ENCODE measurements at regions not wholly inside any gene's neighbourhood (a gene's known extent, or its start where the extent isn't known, plus 50 kb on each side); places are given as distances from the start of the nearest gene placed in this dataset.

GRCh38 chr2:10499911-10500521 lies 51.9 kb upstream of the ODC1 start:
- no peaks in the 10 kb centered on the region for H3K9me1 ChIP-seq (replicated peaks; ENCODE audit: control insufficient read depth, extremely low read depth, insufficient read depth, low read length)
- H2AFZ ChIP-seq (ENCODE audit: low read depth, low read length) = no peak overlapping the region
- H3K27me3 ChIP-seq (ENCODE audit: control insufficient read depth in 2 of 2, insufficient read depth in 2 of 2, low read length in 2 of 2) = no peaks in the 10 kb centered on the region
- H3K9me3 ChIP-seq (replicated peaks; ENCODE audit: control insufficient read depth, insufficient read depth, low read length) = no peaks in the 10 kb centered on the region
- DNase-seq (ENCODE audit: low read depth, low spot score) = no peak
- no TSS peak for BruUV-seq (replicated peaks)
- FAIRE-seq = no peak
- H3K4me3 ChIP-seq (replicated peaks in 1 of 3; ENCODE audit: insufficient read depth in 1 of 3, low read depth in 1 of 3, low read length in 3 of 3) = no peak overlapping the region
- no peak overlapping the region for H3K27ac ChIP-seq (ENCODE audit: insufficient read depth, low read depth, low read length)
- intact Hi-C loops (cut with micrococcal nuclease) (no loop called here), dilution Hi-C loops (cut with MboI; ENCODE audit: extremely low pct_ligation_motif_present, low sequenced_read_pairs) (no loop called here)
- POLR2A ChIA-PET = no interaction called here
- H3K4me1 ChIP-seq (ENCODE audit: control insufficient read depth, extremely low read depth, insufficient read depth, low read length) = no peaks in the 10 kb centered on the region
- H4K20me1 ChIP-seq (replicated peaks; ENCODE audit: control insufficient read depth, extremely low read depth, insufficient read depth, low read length) = no peaks in the 10 kb centered on the region
- H3K9ac ChIP-seq (replicated peaks; ENCODE audit: extremely low read depth, insufficient read depth, low read length) = no peak overlapping the region
- no peaks in the 10 kb centered on the region for H3K79me2 ChIP-seq (ENCODE audit: control insufficient read depth, insufficient read depth, low read length)
- H3K36me3 ChIP-seq (ENCODE audit: control insufficient read depth in 2 of 2, extremely low read depth in 1 of 2, insufficient read depth in 2 of 2, low read length in 2 of 2) = no peaks in the 10 kb centered on the region
- no peak for TF ChIP-seq EZH2 (IDR thresholded peaks at IDR 0.05; ENCODE audit: borderline replicate concordance, low read depth, low read length, severe bottlenecking)
- TF ChIP-seq POLR2AphosphoS5 (IDR thresholded peaks at IDR 0.05; ENCODE audit: insufficient read depth, low read depth, low read length) = no peak
- no peak for TF ChIP-seq JUN (IDR thresholded peaks at IDR 0.05; ENCODE audit: borderline replicate concordance, insufficient read depth, insufficient read length, low read depth)
- CTCF ChIA-PET = interaction anchor here (0.7 to 1.2 kb wide), 3 partner anchors 11 to 403 kb away, joined by 3 to 4 read pairs (median 3); partner anchors contain the start of gene ODC1
- H3K4me2 ChIP-seq (ENCODE audit: insufficient read depth, low read length) = no peak overlapping the region

GRCh38 chr2:10499275-10499907 lies 51.3 kb upstream of the ODC1 start:
- dilution Hi-C loops (cut with MboI; ENCODE audit: extremely low pct_ligation_motif_present, low sequenced_read_pairs) = no loop called here
- Histone ChIP-seq H3K4me3 (replicated peaks in 1 of 3; ENCODE audit: insufficient read depth in 1 of 3, low read depth in 1 of 3, low read length in 3 of 3) (no peak overlapping the region), H2AFZ (ENCODE audit: low read depth, low read length) (no peak overlapping the region), H3K9me1 (replicated peaks; ENCODE audit: control insufficient read depth, extremely low read depth, insufficient read depth, low read length) (no peaks in the 10 kb centered on the region), H3K27me3 (ENCODE audit: control insufficient read depth in 2 of 2, insufficient read depth in 2 of 2, low read length in 2 of 2) (no peaks in the 10 kb centered on the region), H3K27ac (ENCODE audit: insufficient read depth, low read depth, low read length) (no peak overlapping the region), H4K20me1 (replicated peaks; ENCODE audit: control insufficient read depth, extremely low read depth, insufficient read depth, low read length) (no peaks in the 10 kb centered on the region), H3K9me3 (replicated peaks; ENCODE audit: control insufficient read depth, insufficient read depth, low read length) (no peaks in the 10 kb centered on the region), H3K9ac (replicated peaks; ENCODE audit: extremely low read depth, insufficient read depth, low read length) (no peak overlapping the region), H3K4me1 (ENCODE audit: control insufficient read depth, extremely low read depth, insufficient read depth, low read length) (no peaks in the 10 kb centered on the region), H3K79me2 (ENCODE audit: control insufficient read depth, insufficient read depth, low read length) (no peaks in the 10 kb centered on the region), H3K4me2 (ENCODE audit: insufficient read depth, low read length) (no peak overlapping the region), H3K36me3 (ENCODE audit: control insufficient read depth in 2 of 2, extremely low read depth in 1 of 2, insufficient read depth in 2 of 2, low read length in 2 of 2) (no peaks in the 10 kb centered on the region)
- intact Hi-C loops (cut with micrococcal nuclease) = no loop called here
- DNase-seq (ENCODE audit: low read depth, low spot score) = no peak
- no TSS peak for BruUV-seq (replicated peaks)
- CTCF ChIA-PET = interaction anchor here (1.1 to 1.2 kb wide), 2 partner anchors 51 to 161 kb away, joined by 3 to 4 read pairs; partner anchors contain the start of gene ODC1
- POLR2A ChIA-PET = no interaction called here
- TF ChIP-seq MYC (IDR thresholded peaks at IDR 0.05; ENCODE audit: low read depth, low read length) (no peak), CTCF (IDR thresholded peaks at IDR 0.05; ENCODE audit: extremely low read depth in 1 of 2, insufficient read depth in 1 of 2, low read depth in 1 of 2, low read length in 2 of 2) (no peak), FOS (IDR thresholded peaks at IDR 0.05; ENCODE audit: borderline replicate concordance, insufficient read depth, low read length) (no peak), POLR2A (IDR thresholded peaks at IDR 0.05; ENCODE audit: low read depth, low read length) (no peak), GATA2 (IDR thresholded peaks at IDR 0.05; ENCODE audit: insufficient read depth, insufficient read length, low read depth, low read length) (no peak), JUN (IDR thresholded peaks at IDR 0.05; ENCODE audit: borderline replicate concordance, insufficient read depth, insufficient read length, low read depth) (no peak), EZH2 (IDR thresholded peaks at IDR 0.05; ENCODE audit: borderline replicate concordance, low read depth, low read length, severe bottlenecking) (no peak), POLR2AphosphoS5 (IDR thresholded peaks at IDR 0.05; ENCODE audit: insufficient read depth, low read depth, low read length) (no peak)
- TF ChIP-seq, protein P1, sequence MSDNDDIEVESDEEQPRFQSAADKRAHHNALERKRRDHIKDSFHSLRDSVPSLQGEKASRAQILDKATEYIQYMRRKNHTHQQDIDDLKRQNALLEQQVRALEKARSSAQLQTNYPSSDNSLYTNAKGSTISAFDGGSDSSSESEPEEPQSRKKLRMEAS (IDR thresholded peaks at IDR 0.05; ENCODE audit: insufficient read depth, insufficient read length) = no peak
- FAIRE-seq = no peak
